GM23338 (cell line): ENCODE measurements at regions not wholly inside any gene's neighbourhood (a gene's known extent, or its start where the extent isn't known, plus 50 kb on each side); places are given as distances from the start of the nearest gene placed in this dataset.

Source experiments
- ATAC-seq: fragments of 200-7000 bp; cut with Tn5 transposase; 3 replicates; pipeline ENCODE4 v1.9.1; 2020
- DNase-seq: peaks from one replicate; pipeline ENCODE4 v3.0.0-alpha.2; 2015; ENCODE audit warnings: low spot score
- H2AFZ ChIP-seq: fragments of 200-600 bp; sonication (generic); 2 replicates; pipeline ENCODE4 v1.8.0; 2016; ENCODE audit warnings: antibody characterized with exemption, mild to moderate bottlenecking, moderate library complexity
- H3F3A ChIP-seq: fragments of 200-600 bp; sonication (generic); replicated peaks from 2 replicates; pipeline ENCODE4 v1.8.0; 2017; ENCODE audit warnings: antibody characterized with exemption, mixed run types, low read depth
- H3K27ac ChIP-seq: fragments of 200-600 bp; sonication (generic); 2 replicates; pipeline ENCODE4 v1.6.1; 2016; ENCODE audit warnings: low read depth
- H3K27me3 ChIP-seq: fragments of 200-600 bp; sonication (generic); 2 replicates; pipeline ENCODE4 v1.8.0; 2016; ENCODE audit warnings: mild to moderate bottlenecking, mixed run types, moderate library complexity; ENCODE audit not compliant: insufficient read depth
- H3K36me3 ChIP-seq: fragments of 200-600 bp; sonication (generic); 2 replicates; pipeline ENCODE4 v1.8.0; 2016; ENCODE audit warnings: mild to moderate bottlenecking; ENCODE audit not compliant: insufficient read depth
- H3K4me1 ChIP-seq: fragments of 200-600 bp; sonication (generic); 2 replicates; pipeline ENCODE4 v1.8.0; 2016; ENCODE audit warnings: mild to moderate bottlenecking, moderate library complexity; ENCODE audit not compliant: insufficient read depth
- H3K4me2 ChIP-seq: fragments of 200-600 bp; sonication (generic); 2 replicates; pipeline ENCODE4 v1.7.1; 2017; ENCODE audit warnings: mixed run types
- H3K4me3 ChIP-seq: fragments of 200-600 bp; sonication (generic); 2 replicates; pipeline ENCODE4 v1.6.1; 2016; ENCODE audit warnings: mixed run types
- H3K79me2 ChIP-seq: fragments of 200-600 bp; sonication (generic); replicated peaks from 2 replicates; pipeline ENCODE4 v1.8.0; 2017; ENCODE audit warnings: mild to moderate bottlenecking; ENCODE audit not compliant: insufficient read depth
- H3K9me2 ChIP-seq: fragments of 200-600 bp; sonication (generic); 2 replicates; pipeline ENCODE4 v1.8.0; 2017; ENCODE audit not compliant: insufficient read depth
- H4K20me1 ChIP-seq: fragments of 200-600 bp; sonication (generic); replicated peaks from 2 replicates; pipeline ENCODE4 v1.8.0; 2017; ENCODE audit warnings: mild to moderate bottlenecking; ENCODE audit not compliant: insufficient read depth
- H3K27ac Mint-ChIP-seq: 2 replicates; pipeline ENCODE4 v1.8.0; 2020; ENCODE audit warnings: inconsistent platforms, mild to moderate bottlenecking, moderate library complexity, mixed read lengths
- H3K27me3 Mint-ChIP-seq: 3 replicates; pipeline ENCODE4 v1.8.0; 2022; ENCODE audit warnings: low read depth, mild to moderate bottlenecking, moderate library complexity, mixed read lengths, inconsistent platforms; ENCODE audit not compliant: insufficient read depth, poor library complexity
- H3K36me3 Mint-ChIP-seq: 3 replicates; pipeline ENCODE4 v1.8.0; 2021; ENCODE audit warnings: low read depth, mild to moderate bottlenecking, inconsistent platforms, moderate library complexity, mixed read lengths
- H3K4me1 Mint-ChIP-seq: 3 replicates; pipeline ENCODE4 v1.8.0; 2020; ENCODE audit warnings: mild to moderate bottlenecking, inconsistent platforms, mixed read lengths
- H3K4me3 Mint-ChIP-seq: 3 replicates; pipeline ENCODE4 v1.8.0; 2021; ENCODE audit warnings: moderate library complexity, mild to moderate bottlenecking, inconsistent platforms, mixed read lengths
- H3K9me3 Mint-ChIP-seq: 3 replicates; pipeline ENCODE4 v1.8.0; 2020; ENCODE audit warnings: moderate library complexity, mild to moderate bottlenecking, inconsistent platforms, mixed read lengths
- CTCF ChIP-seq, 2 experiments: fragments of 200-600 bp in 1 of 2; sonication (generic) in 1 of 2; conservative IDR thresholded peaks; 2 replicates each; pipeline versions ENCODE4 v1.5.1 to v1.6.1; 2016 to 2017; ENCODE audit warnings: antibody characterized with exemption in 2 of 2, low read depth in 2 of 2, mild to moderate bottlenecking in 2 of 2, moderate library complexity in 1 of 2
- EZH2 ChIP-seq: fragments of 200-600 bp; sonication (generic); IDR thresholded peaks from one replicate; pipeline ENCODE4 v1.8.0; 2017; ENCODE audit warnings: antibody characterized with exemption, mild to moderate bottlenecking, low read depth; ENCODE audit not compliant: unreplicated experiment
- EZH2phosphoT487 ChIP-seq: fragments of 200-600 bp; sonication (generic); IDR thresholded peaks from one replicate; pipeline ENCODE4 v1.8.1; 2018; ENCODE audit warnings: antibody characterized with exemption; ENCODE audit not compliant: unreplicated experiment
- JUNB ChIP-seq: IDR thresholded peaks from one replicate; pipeline ENCODE4 v1.6.1; 2016; ENCODE audit warnings: antibody characterized with exemption; ENCODE audit not compliant: unreplicated experiment
- NANOG ChIP-seq: IDR thresholded peaks from 2 replicates; pipeline ENCODE4 v1.6.1; 2016; ENCODE audit warnings: antibody characterized with exemption, borderline replicate concordance
- POLR2AphosphoS5 ChIP-seq: IDR thresholded peaks from 2 replicates; pipeline ENCODE4 v1.6.1; 2016; ENCODE audit warnings: antibody characterized with exemption, low read depth
- REST ChIP-seq: IDR thresholded peaks from one replicate; pipeline ENCODE4 v1.6.1; 2018; ENCODE audit warnings: antibody characterized with exemption; ENCODE audit not compliant: unreplicated experiment
- STAT1 ChIP-seq: IDR thresholded peaks from one replicate; pipeline ENCODE4 v1.6.1; 2016; ENCODE audit warnings: antibody characterized with exemption; ENCODE audit not compliant: unreplicated experiment
- ZNF114 ChIP-seq: fragments of 250-450 bp; sonication (Bioruptor Pico); IDR thresholded peaks from 2 replicates; pipeline ENCODE4 v1.5.0; 2020; ENCODE audit warnings: mild to moderate bottlenecking, moderate library complexity
- ZNF331 ChIP-seq: fragments of 250-450 bp; sonication (Bioruptor Pico); IDR thresholded peaks from 2 replicates; pipeline ENCODE4 v1.5.0; 2020; ENCODE audit warnings: low read depth, mild to moderate bottlenecking, moderate library complexity

GRCh38 chr6:137811121-137811915 is 55.7 kb upstream of the TNFAIP3 start (continued):
- TF ChIP-seq JUNB (no peak), CTCF (conservative IDR thresholded peaks at IDR 0.05; ENCODE audit: low read depth in 2 of 2) (no peak), NANOG (no peak), ZNF114 (CRISPR knock-in tag) (no peak)

GRCh38 chr6:137811916-137812553 is 55.0 kb upstream of the TNFAIP3 start:
- no peaks in the 10 kb centered on the region; the same call in 2 of the 3 replicates for H3K4me1 Mint-ChIP-seq
- Histone ChIP-seq H2AFZ (0 out of 2 replicates have a peak overlapping the region, but pooled peaks have one; percentile 33), H3K4me3 (no peak overlapping the region), H3K4me2 (no peak overlapping the region), H3F3A (no peaks in the 10 kb centered on the region), H4K20me1 (no peaks in the 10 kb centered on the region), H3K9me2 (0 out of 2 replicates have a peak, but pooled peaks cover 4% of the 10 kb centered on the region), H3K36me3 (no peaks in the 10 kb centered on the region), H3K4me1 (no peaks in the 10 kb centered on the region), H3K27me3 (no peaks in the 10 kb centered on the region), H3K27ac (no peak overlapping the region), H3K79me2 (no peaks in the 10 kb centered on the region)
- H3K36me3 Mint-ChIP-seq, result no peaks in the 10 kb centered on the region
- H3K27ac Mint-ChIP-seq, result no peak overlapping the region
- H3K9me3 Mint-ChIP-seq, result no peaks in the 10 kb centered on the region
- peaks cover 2% of the 10 kb centered on the region for H3K27me3 Mint-ChIP-seq
- no peak for ATAC-seq
- H3K4me3 Mint-ChIP-seq, result no peak overlapping the region
- DNase-seq, result no peak
- TF ChIP-seq ZNF331 (CRISPR knock-in tag) (no peak), POLR2AphosphoS5 (no peak), STAT1 (no peak), JUNB (no peak), CTCF (conservative IDR thresholded peaks at IDR 0.05; ENCODE audit: low read depth in 2 of 2) (no peak), EZH2 (no peak), ZNF114 (CRISPR knock-in tag) (no peak), EZH2phosphoT487 (no peak), REST (no peak)
